SK-N-SH (cell line): ENCODE measurements at regions not wholly inside any gene's neighbourhood (a gene's known extent, or its start where the extent isn't known, plus 50 kb on each side); places are given as distances from the start of the nearest gene placed in this dataset.

Source experiments
- ELF1 ChIP-seq: IDR thresholded peaks from 2 replicates; pipeline ENCODE4 v1.4.0; 2012
- EZH2phosphoT487 ChIP-seq: fragments of 200-600 bp; sonication (generic); IDR thresholded peaks from 2 replicates; pipeline ENCODE4 v1.6.1; 2017; ENCODE audit warnings: low read depth, mixed run types, mild to moderate bottlenecking, antibody characterized with exemption, moderate library complexity, borderline replicate concordance
- FOXM1 ChIP-seq: IDR thresholded peaks from 2 replicates; pipeline ENCODE4 v1.4.0; 2012; ENCODE audit warnings: low read depth, mild to moderate bottlenecking
- MXI1 ChIP-seq: IDR thresholded peaks from 2 replicates; pipeline ENCODE4 v1.6.1; 2012; ENCODE audit warnings: mild to moderate bottlenecking, low read depth, low read length, improper control_type of control experiment
- NFIC ChIP-seq: IDR thresholded peaks from 2 replicates; pipeline ENCODE4 v1.4.0; 2012; ENCODE audit warnings: borderline replicate concordance
- POLR2AphosphoS5 ChIP-seq: IDR thresholded peaks from 2 replicates; pipeline ENCODE4 v1.6.1; 2012; ENCODE audit warnings: low read depth, low read length
- RFX5 ChIP-seq: IDR thresholded peaks from 2 replicates; pipeline ENCODE4 v1.6.1; 2012; ENCODE audit warnings: mild to moderate bottlenecking, improper control_type of control experiment, low read length
- SIN3A ChIP-seq: IDR thresholded peaks from 2 replicates; pipeline ENCODE4 v1.6.1; 2012; ENCODE audit warnings: low read depth, mild to moderate bottlenecking, low read length, moderate library complexity, borderline replicate concordance
- TEAD4 ChIP-seq: IDR thresholded peaks from 2 replicates; pipeline ENCODE4 v1.4.0; 2012; ENCODE audit warnings: mild to moderate bottlenecking, borderline replicate concordance; ENCODE audit not compliant: insufficient read depth
- TF ChIP-seq, protein P1 (sequence below): IDR thresholded peaks from 2 replicates; pipeline ENCODE4 v1.6.1; 2012; ENCODE audit warnings: mild to moderate bottlenecking, low read depth, low read length, moderate library complexity
- TF ChIP-seq, protein P2 (sequence below): fragments of 200-600 bp; sonication (generic); IDR thresholded peaks from 2 replicates; pipeline ENCODE4 v1.6.1; 2017; ENCODE audit warnings: antibody characterized with exemption, mild to moderate bottlenecking, moderate library complexity
- TF ChIP-seq, protein P3 (sequence below): IDR thresholded peaks from 2 replicates; pipeline ENCODE4 v1.4.0; 2012; ENCODE audit warnings: low read depth, borderline replicate concordance
- TF ChIP-seq, protein P4 (sequence below): fragments of 150-350 bp; IDR thresholded peaks from 2 replicates; pipeline ENCODE4 v1.6.1; 2017; ENCODE audit warnings: antibody characterized with exemption, low read length, low read depth, borderline replicate concordance

DNA sequence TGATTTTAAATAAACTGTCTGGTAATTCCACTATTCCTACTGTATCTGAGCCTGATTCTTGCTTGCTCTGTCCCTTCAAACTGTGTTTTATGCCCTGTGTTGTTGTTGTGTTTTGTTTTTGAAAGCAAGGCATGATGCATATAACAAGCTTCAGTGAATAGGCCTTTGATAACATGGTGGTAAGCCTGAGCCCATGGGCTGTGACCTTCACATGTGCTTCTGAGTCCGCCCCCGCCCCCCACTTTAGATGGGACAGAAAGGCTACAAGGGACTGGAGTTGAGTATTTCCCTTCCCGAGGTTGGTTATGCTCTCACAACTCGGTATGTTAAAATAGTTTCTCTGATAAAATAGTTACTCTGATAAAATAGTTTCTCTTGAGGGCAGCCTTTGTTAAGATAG is 119.0 kb upstream of the WNT7A start:
- TF ChIP-seq, protein P1, sequence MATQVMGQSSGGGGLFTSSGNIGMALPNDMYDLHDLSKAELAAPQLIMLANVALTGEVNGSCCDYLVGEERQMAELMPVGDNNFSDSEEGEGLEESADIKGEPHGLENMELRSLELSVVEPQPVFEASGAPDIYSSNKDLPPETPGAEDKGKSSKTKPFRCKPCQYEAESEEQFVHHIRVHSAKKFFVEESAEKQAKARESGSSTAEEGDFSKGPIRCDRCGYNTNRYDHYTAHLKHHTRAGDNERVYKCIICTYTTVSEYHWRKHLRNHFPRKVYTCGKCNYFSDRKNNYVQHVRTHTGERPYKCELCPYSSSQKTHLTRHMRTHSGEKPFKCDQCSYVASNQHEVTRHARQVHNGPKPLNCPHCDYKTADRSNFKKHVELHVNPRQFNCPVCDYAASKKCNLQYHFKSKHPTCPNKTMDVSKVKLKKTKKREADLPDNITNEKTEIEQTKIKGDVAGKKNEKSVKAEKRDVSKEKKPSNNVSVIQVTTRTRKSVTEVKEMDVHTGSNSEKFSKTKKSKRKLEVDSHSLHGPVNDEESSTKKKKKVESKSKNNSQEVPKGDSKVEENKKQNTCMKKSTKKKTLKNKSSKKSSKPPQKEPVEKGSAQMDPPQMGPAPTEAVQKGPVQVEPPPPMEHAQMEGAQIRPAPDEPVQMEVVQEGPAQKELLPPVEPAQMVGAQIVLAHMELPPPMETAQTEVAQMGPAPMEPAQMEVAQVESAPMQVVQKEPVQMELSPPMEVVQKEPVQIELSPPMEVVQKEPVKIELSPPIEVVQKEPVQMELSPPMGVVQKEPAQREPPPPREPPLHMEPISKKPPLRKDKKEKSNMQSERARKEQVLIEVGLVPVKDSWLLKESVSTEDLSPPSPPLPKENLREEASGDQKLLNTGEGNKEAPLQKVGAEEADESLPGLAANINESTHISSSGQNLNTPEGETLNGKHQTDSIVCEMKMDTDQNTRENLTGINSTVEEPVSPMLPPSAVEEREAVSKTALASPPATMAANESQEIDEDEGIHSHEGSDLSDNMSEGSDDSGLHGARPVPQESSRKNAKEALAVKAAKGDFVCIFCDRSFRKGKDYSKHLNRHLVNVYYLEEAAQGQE: no peak
- no peak for TF ChIP-seq RFX5
- no peak for TF ChIP-seq EZH2phosphoT487
- TF ChIP-seq POLR2AphosphoS5: no peak
- no peak for TF ChIP-seq TEAD4
- no peak for TF ChIP-seq MXI1
- TF ChIP-seq, protein P2, sequence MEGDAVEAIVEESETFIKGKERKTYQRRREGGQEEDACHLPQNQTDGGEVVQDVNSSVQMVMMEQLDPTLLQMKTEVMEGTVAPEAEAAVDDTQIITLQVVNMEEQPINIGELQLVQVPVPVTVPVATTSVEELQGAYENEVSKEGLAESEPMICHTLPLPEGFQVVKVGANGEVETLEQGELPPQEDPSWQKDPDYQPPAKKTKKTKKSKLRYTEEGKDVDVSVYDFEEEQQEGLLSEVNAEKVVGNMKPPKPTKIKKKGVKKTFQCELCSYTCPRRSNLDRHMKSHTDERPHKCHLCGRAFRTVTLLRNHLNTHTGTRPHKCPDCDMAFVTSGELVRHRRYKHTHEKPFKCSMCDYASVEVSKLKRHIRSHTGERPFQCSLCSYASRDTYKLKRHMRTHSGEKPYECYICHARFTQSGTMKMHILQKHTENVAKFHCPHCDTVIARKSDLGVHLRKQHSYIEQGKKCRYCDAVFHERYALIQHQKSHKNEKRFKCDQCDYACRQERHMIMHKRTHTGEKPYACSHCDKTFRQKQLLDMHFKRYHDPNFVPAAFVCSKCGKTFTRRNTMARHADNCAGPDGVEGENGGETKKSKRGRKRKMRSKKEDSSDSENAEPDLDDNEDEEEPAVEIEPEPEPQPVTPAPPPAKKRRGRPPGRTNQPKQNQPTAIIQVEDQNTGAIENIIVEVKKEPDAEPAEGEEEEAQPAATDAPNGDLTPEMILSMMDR: no peak
- TF ChIP-seq, protein P3, sequence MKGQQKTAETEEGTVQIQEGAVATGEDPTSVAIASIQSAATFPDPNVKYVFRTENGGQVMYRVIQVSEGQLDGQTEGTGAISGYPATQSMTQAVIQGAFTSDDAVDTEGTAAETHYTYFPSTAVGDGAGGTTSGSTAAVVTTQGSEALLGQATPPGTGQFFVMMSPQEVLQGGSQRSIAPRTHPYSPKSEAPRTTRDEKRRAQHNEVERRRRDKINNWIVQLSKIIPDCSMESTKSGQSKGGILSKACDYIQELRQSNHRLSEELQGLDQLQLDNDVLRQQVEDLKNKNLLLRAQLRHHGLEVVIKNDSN: no peak
- TF ChIP-seq NFIC: no peak
- TF ChIP-seq, protein P4, sequence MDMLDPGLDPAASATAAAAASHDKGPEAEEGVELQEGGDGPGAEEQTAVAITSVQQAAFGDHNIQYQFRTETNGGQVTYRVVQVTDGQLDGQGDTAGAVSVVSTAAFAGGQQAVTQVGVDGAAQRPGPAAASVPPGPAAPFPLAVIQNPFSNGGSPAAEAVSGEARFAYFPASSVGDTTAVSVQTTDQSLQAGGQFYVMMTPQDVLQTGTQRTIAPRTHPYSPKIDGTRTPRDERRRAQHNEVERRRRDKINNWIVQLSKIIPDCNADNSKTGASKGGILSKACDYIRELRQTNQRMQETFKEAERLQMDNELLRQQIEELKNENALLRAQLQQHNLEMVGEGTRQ: no peak
- no peak for TF ChIP-seq SIN3A
- no peak for TF ChIP-seq ELF1
- no peak for TF ChIP-seq FOXM1
